ENCODE measurements at regions not wholly inside any gene's neighbourhood (a gene's known extent, or its start where the extent isn't known, plus 50 kb on each side); places are given as distances from the start of the nearest gene placed in this dataset.

GRCh38 chr11:33557201-33557600 is 143.4 kb downstream of the C11orf91 start:
- no peak for DNase-seq (ENCODE audit: low read depth in 2 of 2)

GRCh38 chr11:33554219-33554618 is 146.4 kb downstream of the C11orf91 start:
- DNase-seq (ENCODE audit: low read depth in 2 of 2) = no peak

- DNase-seq (ENCODE audit: low read depth in 2 of 2) = peak in 1 of 2 donors; percentile 50
These were observed 147.1 kb downstream of the C11orf91 start for GRCh38 chr11:33553486-33553885.

- DNase-seq (ENCODE audit: low read depth in 2 of 2) = peak in 1 of 2 donors; percentile 69
These were observed 147.9 kb downstream of the C11orf91 start for GRCh38 chr11:33552756-33553155.

GRCh38 chr11:33551051-33551450 is 149.6 kb downstream of the C11orf91 start:
- DNase-seq (ENCODE audit: low read depth in 2 of 2) = no peak

GRCh38 chr11:33549483-33549882 is 151.1 kb downstream of the C11orf91 start:
- no peak for DNase-seq (ENCODE audit: low read depth in 2 of 2)

- DNase-seq (ENCODE audit: low read depth in 2 of 2) = no peak
These were observed 154.7 kb downstream of the C11orf91 start for GRCh38 chr11:33545931-33546330.

GRCh38 chr11:33544593-33545373 is 155.8 kb downstream of the C11orf91 start:
- no peak for DNase-seq (ENCODE audit: low read depth in 2 of 2)

GRCh38 chr11:33543823-33544222 is 156.8 kb downstream of the C11orf91 start:
- DNase-seq (ENCODE audit: low read depth in 2 of 2) = no peak

GRCh38 chr11:33542921-33543320 is 157.7 kb downstream of the C11orf91 start:
- DNase-seq (ENCODE audit: low read depth in 2 of 2) = peak; percentile 14 to 60

GRCh38 chr11:33540946-33541915 is 159.4 kb downstream of the C11orf91 start:
- no peak for DNase-seq (ENCODE audit: low read depth in 2 of 2)

- no peak for DNase-seq (ENCODE audit: low read depth in 2 of 2)
These were observed 160.2 kb downstream of the C11orf91 start for GRCh38 chr11:33540427-33540826.

GRCh38 chr11:33539751-33540150 is 160.9 kb downstream of the C11orf91 start:
- peak in 1 of 2 donors; percentile 11 for DNase-seq (ENCODE audit: low read depth in 2 of 2)

GRCh38 chr11:33538726-33539125 is 161.9 kb downstream of the C11orf91 start:
- DNase-seq (ENCODE audit: low read depth in 2 of 2) = no peak

- no peak for DNase-seq (ENCODE audit: low read depth in 2 of 2)
These were observed 164.4 kb downstream of the C11orf91 start for GRCh38 chr11:33536178-33536577.

GRCh38 chr11:33534575-33534974 is 166.1 kb downstream of the C11orf91 start:
- no peak for DNase-seq (ENCODE audit: low read depth in 2 of 2)

- no peak for DNase-seq (ENCODE audit: low read depth in 2 of 2)
These were observed 167.1 kb downstream of the C11orf91 start for GRCh38 chr11:33533386-33534052.

- no peak for DNase-seq (ENCODE audit: low read depth in 2 of 2)
These were observed 167.8 kb downstream of the C11orf91 start for GRCh38 chr11:33532720-33533385.

GRCh38 chr11:33532257-33532656 is 168.4 kb downstream of the C11orf91 start:
- DNase-seq (ENCODE audit: low read depth in 2 of 2) = no peak

GRCh38 chr11:33531743-33532181 is 168.9 kb downstream of the C11orf91 start:
- peak in 1 of 2 donors; percentile 32 for DNase-seq (ENCODE audit: low read depth in 2 of 2)

- DNase-seq (ENCODE audit: low read depth in 2 of 2) = no peak
These were observed 169.8 kb downstream of the C11orf91 start for GRCh38 chr11:33530815-33531214.
